ENCODE measurements at regions not wholly inside any gene's neighbourhood (a gene's known extent, or its start where the extent isn't known, plus 50 kb on each side); places are given as distances from the start of the nearest gene placed in this dataset.

DNA sequence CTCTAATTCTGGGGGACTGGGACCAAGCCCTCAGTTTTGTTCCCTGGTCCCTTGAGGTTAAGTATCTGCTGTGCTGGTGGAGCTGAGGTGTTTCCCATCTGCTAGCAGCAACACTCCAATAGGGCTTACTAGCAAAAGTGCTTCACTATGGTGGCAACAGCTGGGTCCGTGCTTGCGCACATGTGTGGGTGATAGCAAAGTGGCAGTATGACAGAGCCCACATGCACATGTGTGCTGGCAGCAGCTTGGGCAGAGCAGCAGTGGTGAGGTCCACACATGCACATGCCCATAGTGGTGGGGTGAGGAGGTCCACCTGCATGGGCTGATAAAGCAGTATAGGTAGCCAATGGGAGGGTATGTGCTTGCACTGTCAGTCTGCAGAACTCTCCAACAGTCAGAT lies 1723.7 kb downstream of the SUCLG1 start:
- DNase-seq (ENCODE audit: extremely low spot score, unreplicated experiment) = no peak
- H3K36me3 Mint-ChIP-seq = no peaks in the 10 kb centered on the region
- TF ChIP-seq, protein P1, sequence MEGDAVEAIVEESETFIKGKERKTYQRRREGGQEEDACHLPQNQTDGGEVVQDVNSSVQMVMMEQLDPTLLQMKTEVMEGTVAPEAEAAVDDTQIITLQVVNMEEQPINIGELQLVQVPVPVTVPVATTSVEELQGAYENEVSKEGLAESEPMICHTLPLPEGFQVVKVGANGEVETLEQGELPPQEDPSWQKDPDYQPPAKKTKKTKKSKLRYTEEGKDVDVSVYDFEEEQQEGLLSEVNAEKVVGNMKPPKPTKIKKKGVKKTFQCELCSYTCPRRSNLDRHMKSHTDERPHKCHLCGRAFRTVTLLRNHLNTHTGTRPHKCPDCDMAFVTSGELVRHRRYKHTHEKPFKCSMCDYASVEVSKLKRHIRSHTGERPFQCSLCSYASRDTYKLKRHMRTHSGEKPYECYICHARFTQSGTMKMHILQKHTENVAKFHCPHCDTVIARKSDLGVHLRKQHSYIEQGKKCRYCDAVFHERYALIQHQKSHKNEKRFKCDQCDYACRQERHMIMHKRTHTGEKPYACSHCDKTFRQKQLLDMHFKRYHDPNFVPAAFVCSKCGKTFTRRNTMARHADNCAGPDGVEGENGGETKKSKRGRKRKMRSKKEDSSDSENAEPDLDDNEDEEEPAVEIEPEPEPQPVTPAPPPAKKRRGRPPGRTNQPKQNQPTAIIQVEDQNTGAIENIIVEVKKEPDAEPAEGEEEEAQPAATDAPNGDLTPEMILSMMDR (conservative IDR thresholded peaks at IDR 0.05) = no peak
- no peaks in the 10 kb centered on the region for H3K27me3 Mint-ChIP-seq
- no peak overlapping the region for H3K27ac Mint-ChIP-seq
- no peaks in the 10 kb centered on the region for H3K9me3 Mint-ChIP-seq
- H3K4me3 Mint-ChIP-seq = no peak overlapping the region
- no peaks in the 10 kb centered on the region for H3K4me1 Mint-ChIP-seq (ENCODE audit: unreplicated experiment)

DNA sequence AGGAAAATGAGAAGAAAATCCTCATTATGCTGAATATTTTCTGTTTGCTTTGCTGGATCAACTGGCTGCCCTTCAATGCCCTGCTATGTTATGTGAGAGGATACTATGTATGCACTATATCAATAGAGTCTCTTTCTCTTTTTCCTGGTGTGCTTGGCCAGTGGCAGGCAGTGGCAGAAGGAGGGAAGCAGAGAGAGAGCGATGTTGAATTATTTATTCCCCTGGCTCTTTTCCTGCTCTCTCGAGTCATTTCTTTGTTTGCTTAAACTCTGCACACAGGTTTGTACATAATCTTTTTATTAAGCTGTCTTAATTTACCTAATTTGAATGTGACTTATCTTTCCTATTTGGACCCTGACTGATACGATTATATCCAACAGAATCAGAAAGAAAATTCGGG lies 1727.3 kb downstream of the SUCLG1 start:
- Mint-ChIP-seq H3K9me3 (no peaks in the 10 kb centered on the region), H3K4me1 (ENCODE audit: unreplicated experiment) (no peaks in the 10 kb centered on the region), H3K36me3 (no peaks in the 10 kb centered on the region), H3K4me3 (no peak overlapping the region), H3K27me3 (no peaks in the 10 kb centered on the region), H3K27ac (no peak overlapping the region)
- TF ChIP-seq, protein P1 (conservative IDR thresholded peaks at IDR 0.05) = no peak
- DNase-seq (ENCODE audit: extremely low spot score, unreplicated experiment) = no peak

DNA sequence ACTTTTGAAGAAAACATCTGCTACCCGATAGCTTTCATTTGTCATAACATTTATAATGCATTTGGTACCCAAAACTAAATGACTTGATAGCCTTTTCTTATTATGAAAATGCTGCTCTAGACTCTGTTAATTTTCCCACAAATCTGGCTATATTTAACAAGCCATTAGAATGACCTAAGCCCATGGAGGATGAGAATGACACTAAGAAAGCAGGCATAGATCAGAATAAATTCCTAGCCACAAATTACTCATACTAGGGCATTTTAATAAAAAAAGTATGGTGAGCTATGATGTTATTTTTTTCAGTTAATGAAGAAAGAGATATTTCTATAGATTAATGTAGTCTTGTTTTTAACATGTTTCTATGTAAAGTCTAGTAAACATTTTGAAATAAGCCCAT lies 1728.3 kb downstream of the SUCLG1 start:
- no peaks in the 10 kb centered on the region for H3K36me3 Mint-ChIP-seq
- no peak for DNase-seq (ENCODE audit: extremely low spot score, unreplicated experiment)
- H3K4me3 Mint-ChIP-seq = no peak overlapping the region
- H3K4me1 Mint-ChIP-seq (ENCODE audit: unreplicated experiment) = no peaks in the 10 kb centered on the region
- no peaks in the 10 kb centered on the region for H3K9me3 Mint-ChIP-seq
- H3K27ac Mint-ChIP-seq = no peak overlapping the region
- TF ChIP-seq, protein P1 (conservative IDR thresholded peaks at IDR 0.05) = no peak
- no peaks in the 10 kb centered on the region for H3K27me3 Mint-ChIP-seq

DNA sequence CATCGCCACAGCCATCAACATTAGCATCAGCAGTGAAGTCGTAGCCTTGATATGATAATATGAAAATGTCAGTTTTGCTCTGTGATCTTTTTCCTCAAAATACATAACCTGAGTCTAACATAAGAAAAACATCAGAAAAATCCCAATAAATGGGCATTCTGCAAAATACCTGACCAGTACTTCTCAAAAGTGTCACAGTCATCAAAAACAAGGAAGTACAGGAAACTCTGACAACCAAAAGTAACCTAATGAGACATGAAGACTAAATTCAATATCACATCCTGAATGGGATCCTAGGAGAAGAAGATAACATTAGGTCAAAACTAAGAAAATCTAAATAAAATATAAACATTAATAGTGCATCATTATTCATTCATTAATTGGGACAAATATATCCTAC lies 1731.0 kb downstream of the SUCLG1 start:
- H3K9me3 Mint-ChIP-seq = no peaks in the 10 kb centered on the region
- TF ChIP-seq, protein P1 (conservative IDR thresholded peaks at IDR 0.05) = no peak
- H3K4me3 Mint-ChIP-seq = no peak overlapping the region
- no peaks in the 10 kb centered on the region for H3K4me1 Mint-ChIP-seq (ENCODE audit: unreplicated experiment)
- H3K27me3 Mint-ChIP-seq = no peaks in the 10 kb centered on the region
- DNase-seq (ENCODE audit: extremely low spot score, unreplicated experiment) = no peak
- H3K36me3 Mint-ChIP-seq = no peaks in the 10 kb centered on the region
- H3K27ac Mint-ChIP-seq = no peak overlapping the region

DNA sequence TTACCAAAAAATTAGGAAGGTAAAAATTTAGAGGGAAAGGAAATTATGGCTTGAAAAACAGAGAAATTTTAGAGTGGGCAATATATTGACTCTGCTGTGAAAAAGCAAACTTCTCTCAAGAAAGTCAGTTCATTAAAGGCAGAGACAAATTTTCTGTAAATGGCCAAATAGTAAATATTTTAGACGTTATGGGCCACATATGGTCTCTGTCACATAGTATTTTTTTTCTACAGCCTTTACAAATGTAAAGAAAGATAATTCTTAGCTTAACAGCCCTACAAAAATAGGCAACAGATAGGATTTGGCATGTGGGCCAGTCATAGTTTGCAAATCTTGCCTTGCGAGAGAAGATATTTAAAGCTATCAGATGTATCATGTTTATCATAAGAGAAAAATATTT lies 1750.4 kb downstream of the SUCLG1 start:
- DNase-seq (ENCODE audit: extremely low spot score, unreplicated experiment) = no peak
- Mint-ChIP-seq H3K9me3 (peaks cover 6% of the 10 kb centered on the region), H3K4me3 (no peak overlapping the region), H3K4me1 (ENCODE audit: unreplicated experiment) (no peaks in the 10 kb centered on the region), H3K27ac (no peak overlapping the region), H3K36me3 (no peaks in the 10 kb centered on the region), H3K27me3 (no peaks in the 10 kb centered on the region)
- TF ChIP-seq, protein P1 (conservative IDR thresholded peaks at IDR 0.05) = no peak

DNA sequence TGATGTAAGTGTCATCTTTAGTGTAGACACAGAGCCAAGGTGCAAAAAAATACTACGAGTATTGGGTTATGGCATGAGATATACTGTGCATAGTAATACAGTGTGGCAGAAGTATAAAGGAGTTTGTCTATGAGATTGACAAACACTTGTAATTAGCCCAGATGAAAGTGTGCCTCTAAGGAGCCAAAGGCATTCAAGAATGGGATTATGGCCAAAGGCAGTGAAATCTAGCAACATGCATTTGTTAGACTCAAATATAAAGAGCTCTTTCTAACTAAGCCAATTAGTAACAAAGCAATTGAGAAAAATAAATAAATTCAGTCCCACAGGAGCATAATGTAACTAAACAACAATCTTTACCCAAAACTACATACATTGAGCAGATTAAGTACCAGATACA lies 1761.8 kb downstream of the SUCLG1 start:
- no peak overlapping the region for H3K27ac Mint-ChIP-seq
- H3K36me3 Mint-ChIP-seq = no peaks in the 10 kb centered on the region
- peaks cover 5% of the 10 kb centered on the region for H3K9me3 Mint-ChIP-seq
- no peaks in the 10 kb centered on the region for H3K27me3 Mint-ChIP-seq
- DNase-seq (ENCODE audit: extremely low spot score, unreplicated experiment) = no peak
- TF ChIP-seq, protein P1 (conservative IDR thresholded peaks at IDR 0.05) = no peak
- H3K4me3 Mint-ChIP-seq = no peak overlapping the region
- no peaks in the 10 kb centered on the region for H3K4me1 Mint-ChIP-seq (ENCODE audit: unreplicated experiment)
